H9 (cell line): ENCODE measurements at regions not wholly inside any gene's neighbourhood (a gene's known extent, or its start where the extent isn't known, plus 50 kb on each side); places are given as distances from the start of the nearest gene placed in this dataset.

Experiments
- DNase-seq: peaks from one replicate; pipeline ENCODE4 v3.0.0-alpha.2; 2017
- H2AFZ ChIP-seq: one replicate; pipeline ENCODE4 v1.6.1; 2013; ENCODE audit warnings: mild to moderate bottlenecking, low read length, control low read depth, moderate library complexity
- H2AK5ac ChIP-seq: 2 replicates; pipeline ENCODE4 v1.6.1; 2013; ENCODE audit warnings: low read length, control low read depth, mixed read lengths; ENCODE audit not compliant: insufficient read length
- H2BK120ac ChIP-seq: one replicate; pipeline ENCODE4 v1.6.1; 2013; ENCODE audit warnings: low read depth, mild to moderate bottlenecking, low read length, control low read depth, inconsistent platforms; ENCODE audit not compliant: poor library complexity, severe bottlenecking
- H2BK12ac ChIP-seq: 2 replicates; pipeline ENCODE4 v1.6.1; 2013; ENCODE audit warnings: low read length, control low read depth, mixed read lengths, low read depth; ENCODE audit not compliant: insufficient read length
- H2BK15ac ChIP-seq: 2 replicates; pipeline ENCODE4 v1.6.1; 2013; ENCODE audit warnings: low read depth, low read length, control low read depth
- H2BK20ac ChIP-seq: one replicate; pipeline ENCODE4 v1.6.1; 2013; ENCODE audit warnings: low read depth, mild to moderate bottlenecking, low read length, control low read depth, inconsistent platforms; ENCODE audit not compliant: poor library complexity, severe bottlenecking
- H2BK5ac ChIP-seq: 2 replicates; pipeline ENCODE4 v1.6.1; 2013; ENCODE audit warnings: low read length, control low read depth, mixed read lengths; ENCODE audit not compliant: insufficient read length
- H3K14ac ChIP-seq: 2 replicates; pipeline ENCODE4 v1.6.1; 2013; ENCODE audit warnings: low read length, control low read depth; ENCODE audit not compliant: insufficient read depth
- H3K18ac ChIP-seq: 2 replicates; pipeline ENCODE4 v1.6.1; 2013; ENCODE audit warnings: low read depth, mild to moderate bottlenecking, mixed read lengths, low read length, control low read depth; ENCODE audit not compliant: insufficient read length
- H3K23ac ChIP-seq: 2 replicates; pipeline ENCODE4 v1.6.1; 2013; ENCODE audit warnings: low read length, control low read depth, mixed read lengths, low read depth; ENCODE audit not compliant: insufficient read length
- H3K23me2 ChIP-seq: 2 replicates; pipeline ENCODE4 v1.6.1; 2013; ENCODE audit warnings: low read depth, mild to moderate bottlenecking, mixed read lengths, low read length, control low read depth; ENCODE audit not compliant: insufficient read length, poor library complexity, severe bottlenecking
- H3K27ac ChIP-seq: 2 replicates; pipeline ENCODE4 v1.5.1; 2013; ENCODE audit warnings: low read length, control low read depth, mixed read lengths, low read depth; ENCODE audit not compliant: insufficient read length
- H3K27me3 ChIP-seq: 2 replicates; pipeline ENCODE4 v1.6.1; 2013; ENCODE audit warnings: low read length, control low read depth, inconsistent platforms; ENCODE audit not compliant: insufficient read depth
- H3K4ac ChIP-seq: 2 replicates; pipeline ENCODE4 v1.6.1; 2013; ENCODE audit warnings: low read depth, mild to moderate bottlenecking, control low read depth, inconsistent platforms, low read length, moderate library complexity
- H3K4me1 ChIP-seq: 2 replicates; pipeline ENCODE4 v1.6.1; 2013; ENCODE audit warnings: low read length, control low read depth, inconsistent platforms; ENCODE audit not compliant: insufficient read depth
- H3K4me2 ChIP-seq: 2 replicates; pipeline ENCODE4 v1.6.1; 2013; ENCODE audit warnings: low read length, control low read depth, mixed read lengths; ENCODE audit not compliant: insufficient read length, insufficient read depth
- H3K56ac ChIP-seq: 2 replicates; pipeline ENCODE4 v1.6.1; 2013; ENCODE audit warnings: low read depth, mild to moderate bottlenecking, mixed read lengths, low read length, control low read depth; ENCODE audit not compliant: insufficient read length
- H3K79me1 ChIP-seq: 2 replicates; pipeline ENCODE4 v1.6.1; 2013; ENCODE audit warnings: low read depth, mild to moderate bottlenecking, moderate library complexity, low read length, control low read depth, inconsistent platforms; ENCODE audit not compliant: insufficient read depth, poor library complexity, severe bottlenecking
- H3K79me2 ChIP-seq: 2 replicates; pipeline ENCODE4 v1.6.1; 2013; ENCODE audit warnings: low read length, control low read depth, inconsistent platforms; ENCODE audit not compliant: insufficient read depth
- H3K9ac ChIP-seq: 2 replicates; pipeline ENCODE4 v1.6.1; 2013; ENCODE audit warnings: low read length, control low read depth, mixed read lengths; ENCODE audit not compliant: insufficient read length; ENCODE audit errors: extremely low read depth
- H3K9me3 ChIP-seq: one replicate; pipeline ENCODE4 v1.6.1; 2013; ENCODE audit warnings: low read depth, low read length, inconsistent platforms; ENCODE audit not compliant: control insufficient read depth
- H3T11ph ChIP-seq: one replicate; pipeline ENCODE4 v1.6.1; 2013; ENCODE audit warnings: mild to moderate bottlenecking, low read length, control low read depth, inconsistent platforms
- H4K20me1 ChIP-seq: one replicate; pipeline ENCODE4 v1.6.1; 2013; ENCODE audit not compliant: control insufficient read depth, insufficient read length, insufficient read depth
- H4K5ac ChIP-seq: 2 replicates; pipeline ENCODE4 v1.6.1; 2013; ENCODE audit warnings: low read depth, mild to moderate bottlenecking, mixed read lengths, low read length, control low read depth; ENCODE audit not compliant: insufficient read length
- H4K8ac ChIP-seq: replicated peaks from 2 replicates; pipeline ENCODE4 v1.6.1; 2013; ENCODE audit warnings: low read length, control low read depth, mixed read lengths, low read depth; ENCODE audit not compliant: insufficient read length
- H4K91ac ChIP-seq: 2 replicates; pipeline ENCODE4 v1.6.1; 2013; ENCODE audit warnings: low read depth, mild to moderate bottlenecking, moderate library complexity, mixed read lengths, low read length, control low read depth; ENCODE audit not compliant: insufficient read length
- H3K27ac Mint-ChIP-seq, 3 experiments: 2 replicates in 2 of 3; 3 replicates in 1 of 3; pipeline ENCODE4 v1.8.0; 2020 to 2021; ENCODE audit warnings: mixed read lengths in 3 of 3, mild to moderate bottlenecking in 1 of 3, moderate library complexity in 1 of 3
- H3K27me3 Mint-ChIP-seq: 2 replicates; pipeline ENCODE4 v1.8.0; 2021; ENCODE audit warnings: low read depth, mild to moderate bottlenecking, moderate library complexity, mixed read lengths
- H3K36me3 Mint-ChIP-seq, 3 experiments: 2 replicates in 2 of 3; 3 replicates in 1 of 3; pipeline ENCODE4 v1.8.0; 2020 to 2021; ENCODE audit warnings: low read depth in 3 of 3, mixed read lengths in 3 of 3; ENCODE audit not compliant: insufficient read depth in 1 of 3
- H3K4me1 Mint-ChIP-seq, 2 experiments: 2 replicates each; pipeline ENCODE4 v1.8.0; 2020; ENCODE audit warnings: mixed read lengths in 2 of 2
- H3K4me3 Mint-ChIP-seq, 2 experiments: 2 replicates in 1 of 2; 3 replicates in 1 of 2; pipeline ENCODE4 v1.8.0; 2020 to 2021; ENCODE audit warnings: mild to moderate bottlenecking in 2 of 2, mixed read lengths in 2 of 2, moderate library complexity in 1 of 2
- H3K9me3 Mint-ChIP-seq, 2 experiments: 2 replicates in 1 of 2; 3 replicates in 1 of 2; pipeline ENCODE4 v1.8.0; 2020; ENCODE audit warnings: mild to moderate bottlenecking in 2 of 2, mixed read lengths in 2 of 2, moderate library complexity in 1 of 2
- WGBS: extraction: QIAGEN DNeasy Blood & Tissue Kit; methylation state at CpG from one replicate; pipeline ENCODE4 v1.1.7; 2013; ENCODE audit warnings: missing lambda C conversion rate, low lambda C conversion rate, mixed read lengths; ENCODE audit not compliant: insufficient read length; ENCODE audit errors: extremely low coverage; 5-methylcytosine and 5-hydroxymethylcytosine counted together
- TF ChIP-seq, protein P1 (sequence below): fragments of 200-600 bp; sonication (generic); conservative IDR thresholded peaks from 3 replicates; pipeline ENCODE4 v1.8.0; 2021; ENCODE audit warnings: antibody characterized with exemption, mild to moderate bottlenecking

DNA sequence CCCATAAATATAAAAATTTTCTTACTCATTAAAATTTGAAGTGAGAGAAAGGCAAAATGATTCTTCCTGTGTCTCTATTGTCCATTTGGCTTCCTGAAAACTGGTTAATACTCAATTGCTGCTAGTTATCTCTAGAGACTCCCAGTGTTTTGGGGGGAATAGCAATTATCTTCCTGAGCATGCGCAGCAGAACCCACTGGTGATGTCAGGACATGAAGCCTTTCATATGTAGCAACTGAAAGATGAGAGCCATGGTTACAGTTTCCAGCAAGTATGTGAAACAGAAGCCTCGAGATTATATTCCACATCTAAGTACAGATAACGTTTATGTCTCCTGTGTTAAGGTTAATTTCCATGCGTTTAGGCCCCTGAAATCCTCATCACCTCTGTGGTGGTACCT lies 254.3 kb upstream of the FIGN start:
- no peaks in the 10 kb centered on the region for H3K79me2 ChIP-seq

More for the DNA sequence above, 254.3 kb upstream of the FIGN start:
- no peak overlapping the region for H3T11ph ChIP-seq
- DNase-seq: no peak
- no peak overlapping the region for H2AK5ac ChIP-seq
- no CpG with 5 or more reads among the region's 4 CpGs for WGBS
- no peak overlapping the region for H3K4me2 ChIP-seq
- no peaks in the 10 kb centered on the region for H3K79me1 ChIP-seq
- no peak overlapping the region for H4K91ac ChIP-seq
- no peak overlapping the region for H4K5ac ChIP-seq
- H3K56ac ChIP-seq: no peak overlapping the region
- Mint-ChIP-seq H3K27me3 (no peaks in the 10 kb centered on the region), H3K4me3 (no peak overlapping the region), H3K36me3 (no peaks in the 10 kb centered on the region), H3K4me1 (peaks cover 9 to 10% of the 10 kb centered on the region in 2 experiments), H3K27ac (0 out of 7 replicates have a peak overlapping the region, but pooled peaks of 1 of the 3 experiments have one; percentile 57), H3K9me3 (no peaks in the 10 kb centered on the region)
- no peak overlapping the region for H2BK120ac ChIP-seq
- no peaks in the 10 kb centered on the region for H3K9me3 ChIP-seq
- no peak overlapping the region for H3K14ac ChIP-seq
- no peak overlapping the region for H2BK15ac ChIP-seq
- H4K8ac ChIP-seq: no peak overlapping the region
- no peak overlapping the region for H2AFZ ChIP-seq
- H2BK5ac ChIP-seq: no peak overlapping the region
- H3K27ac ChIP-seq: no peak overlapping the region
- H3K23me2 ChIP-seq: no peaks in the 10 kb centered on the region
- H3K23ac ChIP-seq: no peak overlapping the region
- H3K18ac ChIP-seq: no peak overlapping the region
- H3K9ac ChIP-seq: no peak overlapping the region
- no peaks in the 10 kb centered on the region for H3K4me1 ChIP-seq
- H2BK20ac ChIP-seq: no peak overlapping the region
- H2BK12ac ChIP-seq: no peak overlapping the region
- H3K4ac ChIP-seq: no peak overlapping the region
- TF ChIP-seq, protein P1, sequence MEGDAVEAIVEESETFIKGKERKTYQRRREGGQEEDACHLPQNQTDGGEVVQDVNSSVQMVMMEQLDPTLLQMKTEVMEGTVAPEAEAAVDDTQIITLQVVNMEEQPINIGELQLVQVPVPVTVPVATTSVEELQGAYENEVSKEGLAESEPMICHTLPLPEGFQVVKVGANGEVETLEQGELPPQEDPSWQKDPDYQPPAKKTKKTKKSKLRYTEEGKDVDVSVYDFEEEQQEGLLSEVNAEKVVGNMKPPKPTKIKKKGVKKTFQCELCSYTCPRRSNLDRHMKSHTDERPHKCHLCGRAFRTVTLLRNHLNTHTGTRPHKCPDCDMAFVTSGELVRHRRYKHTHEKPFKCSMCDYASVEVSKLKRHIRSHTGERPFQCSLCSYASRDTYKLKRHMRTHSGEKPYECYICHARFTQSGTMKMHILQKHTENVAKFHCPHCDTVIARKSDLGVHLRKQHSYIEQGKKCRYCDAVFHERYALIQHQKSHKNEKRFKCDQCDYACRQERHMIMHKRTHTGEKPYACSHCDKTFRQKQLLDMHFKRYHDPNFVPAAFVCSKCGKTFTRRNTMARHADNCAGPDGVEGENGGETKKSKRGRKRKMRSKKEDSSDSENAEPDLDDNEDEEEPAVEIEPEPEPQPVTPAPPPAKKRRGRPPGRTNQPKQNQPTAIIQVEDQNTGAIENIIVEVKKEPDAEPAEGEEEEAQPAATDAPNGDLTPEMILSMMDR: no peak
- no peaks in the 10 kb centered on the region for H3K27me3 ChIP-seq
- H4K20me1 ChIP-seq: no peaks in the 10 kb centered on the region
